HEK293 (cell line): ENCODE measurements at regions not wholly inside any gene's neighbourhood (a gene's known extent, or its start where the extent isn't known, plus 50 kb on each side); places are given as distances from the start of the nearest gene placed in this dataset.

ENCODE experiments used
- CTCF ChIA-PET: fragments of 350-600 bp; formaldehyde crosslinking; extraction: SDS; loops from one replicate; lab custom pipeline; 2021; ENCODE audit warnings: antibody characterized with exemption; lab: Yijun Ruan, JAX
- POLR2A ChIA-PET: fragments of 300-600 bp; formaldehyde crosslinking; extraction: SDS; loops from one replicate; lab custom pipeline; 2020; ENCODE audit warnings: antibody characterized with exemption, inconsistent platforms; lab: Yijun Ruan, JAX
- H3K27ac ChIP-seq: fragments of 200-500 bp; sonication (Bioruptor generic); 2 replicates; pipeline ENCODE4 v1.5.1; 2014; ENCODE audit warnings: low read depth, low read length, control low read depth, inconsistent platforms; ENCODE audit errors: extremely low read depth
- H3K36me3 ChIP-seq, 2 experiments: fragments of 200-500 bp in 1 of 2; sonication (Bioruptor generic) in 1 of 2; 1 replicate in 1 of 2; 2 replicates in 1 of 2; pipeline ENCODE4 v1.5.1; 2014 to 2017; ENCODE audit warnings: inconsistent platforms in 2 of 2, low read length in 2 of 2; ENCODE audit not compliant: control insufficient read depth in 2 of 2, insufficient read depth in 1 of 2
- H3K4me1 ChIP-seq: fragments of 200-500 bp; sonication (Bioruptor generic); 2 replicates; pipeline ENCODE4 v1.5.1; 2014; ENCODE audit warnings: mild to moderate bottlenecking, low read length, inconsistent platforms; ENCODE audit not compliant: control insufficient read depth, insufficient read depth
- H3K4me3 ChIP-seq: 2 replicates; pipeline ENCODE4 v1.5.1; 2011; ENCODE audit warnings: low read depth, mild to moderate bottlenecking, control low read depth, low read length, moderate library complexity
- H3K9me3 ChIP-seq: fragments of 200-500 bp; sonication (Bioruptor generic); 2 replicates; pipeline ENCODE4 v1.5.1; 2014; ENCODE audit warnings: low read depth, low read length, inconsistent platforms; ENCODE audit not compliant: control insufficient read depth, insufficient read depth
- BCL11A ChIP-seq: fragments of 450-650 bp; formaldehyde crosslinking; IDR thresholded peaks from 2 replicates; pipeline ENCODE4 v1.5.1; 2016; ENCODE audit warnings: low read depth, missing biosample characterization, missing genetic modification characterization
- BCL11B ChIP-seq: fragments of 450-650 bp; formaldehyde crosslinking; IDR thresholded peaks from 2 replicates; pipeline ENCODE4 v1.5.1; 2016; ENCODE audit warnings: low read depth, missing biosample characterization, missing genetic modification characterization
- IKZF3 ChIP-seq: fragments of 450-650 bp; IDR thresholded peaks from 2 replicates; pipeline ENCODE4 v1.5.0; 2018; ENCODE audit warnings: missing biosample characterization, mild to moderate bottlenecking, missing genetic modification characterization, moderate library complexity
- OVOL3 ChIP-seq: fragments of 450-650 bp; formaldehyde crosslinking; IDR thresholded peaks from 2 replicates; pipeline ENCODE4 v1.5.1; 2016; ENCODE audit warnings: missing biosample characterization, missing genetic modification characterization
- SALL2 ChIP-seq: fragments of 450-650 bp; formaldehyde crosslinking; IDR thresholded peaks from 2 replicates; pipeline ENCODE4 v1.5.0; 2017; ENCODE audit warnings: missing biosample characterization, mild to moderate bottlenecking, missing genetic modification characterization, borderline replicate concordance
- SP7 ChIP-seq: fragments of 450-650 bp; formaldehyde crosslinking; IDR thresholded peaks from 2 replicates; pipeline ENCODE4 v1.5.1; 2016; ENCODE audit warnings: missing biosample characterization, missing genetic modification characterization
- TSHZ1 ChIP-seq: fragments of 450-650 bp; formaldehyde crosslinking; IDR thresholded peaks from 2 replicates; pipeline ENCODE4 v1.5.1; 2016; ENCODE audit warnings: missing biosample characterization, missing genetic modification characterization, borderline replicate concordance
- YY1 ChIP-seq: fragments of 450-650 bp; formaldehyde crosslinking; IDR thresholded peaks from 2 replicates; pipeline ENCODE4 v1.5.1; 2018; ENCODE audit warnings: missing biosample characterization, missing genetic modification characterization
- ZNF175 ChIP-seq: fragments of 450-650 bp; formaldehyde crosslinking; IDR thresholded peaks from 2 replicates; pipeline ENCODE4 v1.5.1; 2016; ENCODE audit warnings: missing biosample characterization, missing genetic modification characterization
- ZNF19 ChIP-seq: fragments of 450-650 bp; formaldehyde crosslinking; IDR thresholded peaks from 2 replicates; pipeline ENCODE4; 2016; ENCODE audit warnings: missing biosample characterization, missing genetic modification characterization, low read depth
- ZNF354C ChIP-seq: fragments of 450-650 bp; formaldehyde crosslinking; IDR thresholded peaks from 2 replicates; pipeline ENCODE4 v1.5.1; 2016; ENCODE audit warnings: missing biosample characterization, missing genetic modification characterization, low read depth, borderline replicate concordance
- ZNF510 ChIP-seq: fragments of 450-650 bp; formaldehyde crosslinking; IDR thresholded peaks from 2 replicates; pipeline ENCODE4 v1.5.1; 2018; ENCODE audit warnings: mild to moderate bottlenecking, missing genetic modification characterization, missing biosample characterization; ENCODE audit not compliant: insufficient replicate concordance
- ZNF514 ChIP-seq: fragments of 450-650 bp; formaldehyde crosslinking; IDR thresholded peaks from 2 replicates; pipeline ENCODE4 v1.5.1; 2016; ENCODE audit warnings: missing biosample characterization, missing genetic modification characterization
- ZNF521 ChIP-seq: fragments of 450-650 bp; formaldehyde crosslinking; IDR thresholded peaks from 2 replicates; pipeline ENCODE4 v1.5.1; 2017; ENCODE audit warnings: missing biosample characterization, mild to moderate bottlenecking, missing genetic modification characterization
- ZNF544 ChIP-seq: fragments of 450-650 bp; formaldehyde crosslinking; IDR thresholded peaks from 2 replicates; pipeline ENCODE4 v1.5.0; 2017; ENCODE audit warnings: missing biosample characterization, missing genetic modification characterization
- ZNF558 ChIP-seq: fragments of 450-650 bp; formaldehyde crosslinking; IDR thresholded peaks from 2 replicates; pipeline ENCODE4 v1.5.1; 2016; ENCODE audit warnings: missing biosample characterization, missing genetic modification characterization
- TF ChIP-seq, protein P1 (sequence below): fragments of 450-650 bp; formaldehyde crosslinking; IDR thresholded peaks from 2 replicates; pipeline ENCODE4 v1.5.1; 2016; ENCODE audit warnings: missing biosample characterization, missing genetic modification characterization
- TF ChIP-seq, protein P2 (sequence below): fragments of 450-650 bp; formaldehyde crosslinking; IDR thresholded peaks from 2 replicates; pipeline ENCODE4 v1.5.1; 2017; ENCODE audit warnings: missing biosample characterization, missing genetic modification characterization
- TF ChIP-seq, protein P3 (sequence below): fragments of 450-650 bp; formaldehyde crosslinking; optimal IDR thresholded peaks from 2 replicates; pipeline ENCODE3; 2016; ENCODE audit warnings: missing biosample characterization, mild to moderate bottlenecking, missing genetic modification characterization

DNA sequence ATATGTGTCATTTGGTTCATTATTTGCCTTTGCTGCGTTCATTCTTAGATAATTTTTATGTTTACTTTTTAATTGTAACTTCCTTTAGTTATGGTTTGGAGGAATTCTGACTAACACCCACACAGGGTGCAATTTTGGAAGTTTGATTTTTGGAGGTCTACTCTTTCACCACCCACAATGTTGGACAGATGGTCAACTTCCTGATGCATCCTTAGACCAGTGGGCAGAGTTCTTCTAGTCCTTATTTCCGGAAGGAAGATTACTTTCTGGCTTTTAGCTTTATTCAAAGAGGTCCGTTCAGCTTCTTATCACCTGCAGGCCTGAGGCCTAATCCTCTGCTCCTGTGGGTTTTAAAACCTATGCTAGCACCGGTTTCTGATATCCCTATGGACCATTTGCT, 126.7 kb downstream of the MTX3 start:
- no peaks in the 10 kb centered on the region for H3K4me1 ChIP-seq
- H3K4me3 ChIP-seq, result no peak overlapping the region
- H3K36me3 ChIP-seq, result no peaks in the 10 kb centered on the region
- H3K27ac ChIP-seq, result no peak overlapping the region
- no peaks in the 10 kb centered on the region for H3K9me3 ChIP-seq
- TF ChIP-seq BCL11B (tag by site-specific recombination) (no peak), SALL2 (tag by site-specific recombination) (no peak), ZNF514 (tag by site-specific recombination) (no peak), OVOL3 (tag by site-specific recombination) (no peak), ZNF19 (no peak), ZNF521 (tag by site-specific recombination) (no peak), ZNF510 (no peak), TSHZ1 (tag by site-specific recombination) (no peak), ZNF354C (tag by site-specific recombination) (no peak), SP7 (tag by site-specific recombination) (no peak), YY1 (tag by site-specific recombination) (no peak), ZNF175 (tag by site-specific recombination) (no peak), IKZF3 (tag by site-specific recombination) (no peak), BCL11A (tag by site-specific recombination) (no peak), ZNF558 (tag by site-specific recombination) (no peak), ZNF544 (tag by site-specific recombination) (no peak)
- TF ChIP-seq, protein P1, sequence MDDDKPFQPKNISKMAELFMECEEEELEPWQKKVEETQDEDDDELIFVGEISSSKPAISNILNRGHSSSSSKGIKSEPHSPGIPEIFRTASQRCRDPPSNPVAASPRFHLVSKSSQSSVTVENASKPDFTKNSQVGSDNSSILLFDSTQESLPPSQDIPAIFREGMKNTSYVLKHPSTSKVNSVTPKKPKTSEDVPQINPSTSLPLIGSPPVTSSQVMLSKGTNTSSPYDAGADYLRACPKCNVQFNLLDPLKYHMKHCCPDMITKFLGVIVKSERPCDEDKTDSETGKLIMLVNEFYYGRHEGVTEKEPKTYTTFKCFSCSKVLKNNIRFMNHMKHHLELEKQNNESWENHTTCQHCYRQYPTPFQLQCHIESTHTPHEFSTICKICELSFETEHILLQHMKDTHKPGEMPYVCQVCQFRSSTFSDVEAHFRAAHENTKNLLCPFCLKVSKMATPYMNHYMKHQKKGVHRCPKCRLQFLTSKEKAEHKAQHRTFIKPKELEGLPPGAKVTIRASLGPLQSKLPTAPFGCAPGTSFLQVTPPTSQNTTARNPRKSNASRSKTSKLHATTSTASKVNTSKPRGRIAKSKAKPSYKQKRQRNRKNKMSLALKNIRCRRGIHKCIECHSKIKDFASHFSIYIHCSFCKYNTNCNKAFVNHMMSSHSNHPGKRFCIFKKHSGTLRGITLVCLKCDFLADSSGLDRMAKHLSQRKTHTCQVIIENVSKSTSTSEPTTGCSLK, result no peak
- TF ChIP-seq, protein P2, sequence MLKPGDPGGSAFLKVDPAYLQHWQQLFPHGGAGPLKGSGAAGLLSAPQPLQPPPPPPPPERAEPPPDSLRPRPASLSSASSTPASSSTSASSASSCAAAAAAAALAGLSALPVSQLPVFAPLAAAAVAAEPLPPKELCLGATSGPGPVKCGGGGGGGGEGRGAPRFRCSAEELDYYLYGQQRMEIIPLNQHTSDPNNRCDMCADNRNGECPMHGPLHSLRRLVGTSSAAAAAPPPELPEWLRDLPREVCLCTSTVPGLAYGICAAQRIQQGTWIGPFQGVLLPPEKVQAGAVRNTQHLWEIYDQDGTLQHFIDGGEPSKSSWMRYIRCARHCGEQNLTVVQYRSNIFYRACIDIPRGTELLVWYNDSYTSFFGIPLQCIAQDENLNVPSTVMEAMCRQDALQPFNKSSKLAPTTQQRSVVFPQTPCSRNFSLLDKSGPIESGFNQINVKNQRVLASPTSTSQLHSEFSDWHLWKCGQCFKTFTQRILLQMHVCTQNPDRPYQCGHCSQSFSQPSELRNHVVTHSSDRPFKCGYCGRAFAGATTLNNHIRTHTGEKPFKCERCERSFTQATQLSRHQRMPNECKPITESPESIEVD (tag by site-specific recombination), result no peak
- TF ChIP-seq, protein P3, sequence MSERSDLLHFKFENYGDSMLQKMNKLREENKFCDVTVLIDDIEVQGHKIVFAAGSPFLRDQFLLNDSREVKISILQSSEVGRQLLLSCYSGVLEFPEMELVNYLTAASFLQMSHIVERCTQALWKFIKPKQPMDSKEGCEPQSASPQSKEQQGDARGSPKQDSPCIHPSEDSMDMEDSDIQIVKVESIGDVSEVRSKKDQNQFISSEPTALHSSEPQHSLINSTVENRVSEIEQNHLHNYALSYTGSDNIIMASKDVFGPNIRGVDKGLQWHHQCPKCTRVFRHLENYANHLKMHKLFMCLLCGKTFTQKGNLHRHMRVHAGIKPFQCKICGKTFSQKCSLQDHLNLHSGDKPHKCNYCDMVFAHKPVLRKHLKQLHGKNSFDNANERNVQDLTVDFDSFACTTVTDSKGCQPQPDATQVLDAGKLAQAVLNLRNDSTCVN (tag by site-specific recombination), result no peak
- POLR2A ChIA-PET, result no interaction called here
- CTCF ChIA-PET, result interaction anchor here (0.5 to 1.9 kb wide), 6 partner anchors 8 to 748 kb away, joined by 3 to 10 read pairs (median 3); no protein-coding TSS in a partner anchor
